HAP-1 (cell line): ENCODE measurements at regions not wholly inside any gene's neighbourhood (a gene's known extent, or its start where the extent isn't known, plus 50 kb on each side); places are given as distances from the start of the nearest gene placed in this dataset.

Experiments used
- DNase-seq, 2 experiments: peaks; one replicate each; pipeline ENCODE4 v3.0.0-alpha.2; 2016 to 2020; ENCODE audit warnings: low spot score in 2 of 2
- H3K27me3 ChIP-seq: fragments of 250-450 bp; sonication (Bioruptor Pico); 2 replicates; pipeline ENCODE4 v1.5.1; 2020; ENCODE audit warnings: low read depth, mild to moderate bottlenecking, moderate library complexity
- H3K36me3 ChIP-seq: fragments of 250-450 bp; sonication (Bioruptor Pico); replicated peaks from 2 replicates; pipeline ENCODE4 v1.5.1; 2020; ENCODE audit warnings: mild to moderate bottlenecking
- H3K4me1 ChIP-seq: fragments of 250-450 bp; sonication (Bioruptor Pico); 2 replicates; pipeline ENCODE4 v1.5.1; 2020; ENCODE audit warnings: mild to moderate bottlenecking
- H3K4me3 ChIP-seq: fragments of 250-450 bp; sonication (Bioruptor Pico); 2 replicates; pipeline ENCODE4 v1.5.1; 2020; ENCODE audit warnings: mild to moderate bottlenecking, moderate library complexity
- H3K9me3 ChIP-seq: fragments of 250-450 bp; sonication (Bioruptor Pico); 2 replicates; pipeline ENCODE4 v1.5.1; 2020; ENCODE audit warnings: mild to moderate bottlenecking, moderate library complexity
- in situ Hi-C: fragments of 300-500 bp; cut with MboI; formaldehyde crosslinking; loops from 3 replicates; pipeline ENCODE4 v1.14.3; 2020; ENCODE audit warnings: low sequenced_read_pairs, inconsistent platforms, mixed read lengths

DNA sequence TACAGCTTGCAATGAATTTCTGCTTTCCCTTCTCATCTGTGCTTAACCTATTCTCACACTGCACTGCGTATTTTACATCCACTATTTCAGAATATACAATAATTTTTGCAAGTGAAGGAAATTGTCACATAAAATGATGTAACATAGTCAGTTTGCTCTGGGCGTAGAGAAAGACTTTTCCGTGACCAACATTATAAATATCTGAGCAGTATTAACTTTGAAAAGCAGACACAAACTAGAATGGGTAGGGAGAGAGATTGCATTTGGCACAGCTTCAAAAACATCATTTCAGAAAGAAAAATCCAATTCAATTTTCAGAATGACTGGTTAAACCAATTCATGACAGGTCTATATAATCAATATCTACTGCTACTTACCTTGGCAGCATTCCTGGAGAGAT lies 352.5 kb upstream of the MIR17HG start:
- H3K36me3 ChIP-seq: no peaks in the 10 kb centered on the region
- no peaks in the 10 kb centered on the region for H3K4me1 ChIP-seq
- no peak for DNase-seq
- no peaks in the 10 kb centered on the region for H3K9me3 ChIP-seq
- no peak overlapping the region for H3K4me3 ChIP-seq
- no peaks in the 10 kb centered on the region for H3K27me3 ChIP-seq
- in situ Hi-C loops: no loop called here

DNA sequence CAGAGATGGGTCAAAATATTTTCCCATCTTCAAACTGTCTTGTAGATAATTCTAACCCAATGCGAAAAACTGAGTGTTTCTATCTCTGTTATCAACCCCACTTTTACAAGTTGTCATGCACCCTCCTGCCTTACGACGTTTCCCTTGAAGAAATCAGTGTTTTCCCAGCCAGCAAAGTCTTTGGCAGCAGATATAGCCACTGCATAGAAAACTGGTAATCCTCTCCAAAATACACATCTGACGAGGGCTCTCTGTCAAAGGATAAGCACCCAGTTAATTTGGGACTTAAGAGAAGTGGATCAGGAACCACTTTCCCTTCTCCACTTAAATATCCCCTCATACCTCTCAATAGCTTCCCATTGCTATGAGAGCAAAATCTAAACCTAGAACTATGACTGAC lies 351.9 kb upstream of the MIR17HG start:
- in situ Hi-C loops: no loop called here
- Histone ChIP-seq H3K9me3 (no peaks in the 10 kb centered on the region), H3K36me3 (no peaks in the 10 kb centered on the region), H3K4me3 (no peak overlapping the region), H3K4me1 (no peaks in the 10 kb centered on the region), H3K27me3 (no peaks in the 10 kb centered on the region)
- DNase-seq: no peak

DNA sequence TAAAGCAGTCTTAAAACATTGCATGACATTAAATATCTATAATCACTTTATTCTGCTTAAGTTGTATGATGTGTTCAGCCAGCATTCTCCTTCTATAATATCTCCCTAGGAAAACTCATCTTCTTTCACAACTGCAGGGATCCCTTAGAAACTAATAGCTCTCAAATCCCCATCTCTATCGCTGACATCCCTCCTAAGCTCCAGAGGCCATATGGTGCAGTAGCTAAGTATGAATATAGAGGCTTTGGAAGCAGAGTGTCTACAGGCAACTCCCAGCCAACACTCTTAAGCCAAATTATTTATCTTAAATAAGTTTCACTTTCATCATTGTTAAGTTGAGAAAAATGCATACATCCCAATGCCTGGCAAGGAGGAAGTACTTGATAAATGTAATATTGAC lies 349.5 kb upstream of the MIR17HG start:
- no peak for DNase-seq
- Histone ChIP-seq H3K9me3 (no peaks in the 10 kb centered on the region), H3K27me3 (no peaks in the 10 kb centered on the region), H3K4me1 (no peaks in the 10 kb centered on the region), H3K4me3 (no peak overlapping the region), H3K36me3 (no peaks in the 10 kb centered on the region)
- in situ Hi-C loops: no loop called here

DNA sequence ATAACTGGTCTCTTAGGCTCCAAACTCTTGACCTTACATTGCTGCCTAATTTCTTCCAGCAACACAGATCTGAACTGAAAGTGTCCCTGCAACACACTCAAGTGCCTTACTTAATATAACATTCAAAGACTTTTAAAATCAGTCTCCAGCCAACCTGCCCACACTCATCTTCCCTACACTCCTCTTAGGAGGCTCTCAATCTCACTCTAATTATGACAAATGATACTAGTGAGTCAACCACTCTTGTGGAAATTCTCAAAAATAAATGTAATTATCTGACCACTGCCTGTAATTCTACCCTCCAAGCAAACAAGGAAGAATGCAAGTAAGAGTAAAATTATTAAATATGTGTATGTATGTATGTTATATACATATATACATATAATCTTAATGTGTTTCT lies 348.1 kb upstream of the MIR17HG start:
- in situ Hi-C loops: no loop called here
- Histone ChIP-seq H3K4me1 (no peaks in the 10 kb centered on the region), H3K27me3 (no peaks in the 10 kb centered on the region), H3K9me3 (no peaks in the 10 kb centered on the region), H3K36me3 (no peaks in the 10 kb centered on the region), H3K4me3 (no peak overlapping the region)
- DNase-seq: no peak

DNA sequence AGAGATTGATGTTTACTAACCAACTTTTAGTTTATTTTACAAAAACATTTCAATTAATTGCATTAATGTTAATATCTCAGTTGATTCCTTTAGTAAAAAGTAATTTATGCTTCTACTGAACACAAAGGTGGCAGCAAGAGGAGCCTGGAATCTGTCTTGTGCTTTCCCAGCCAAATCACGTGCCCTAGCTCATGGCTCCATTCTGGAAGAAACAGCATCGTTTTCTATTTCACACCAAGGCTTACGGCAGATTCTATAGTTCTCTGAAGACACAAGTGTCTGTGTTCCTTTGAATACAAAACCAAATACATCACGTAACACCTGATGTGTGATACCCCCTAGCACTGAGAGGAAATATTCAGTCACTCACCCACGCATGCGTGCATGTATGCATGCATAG lies 346.1 kb upstream of the MIR17HG start:
- in situ Hi-C loops: no loop called here
- Histone ChIP-seq H3K9me3 (no peaks in the 10 kb centered on the region), H3K27me3 (no peaks in the 10 kb centered on the region), H3K36me3 (no peaks in the 10 kb centered on the region), H3K4me3 (no peak overlapping the region), H3K4me1 (no peaks in the 10 kb centered on the region)
- no peak for DNase-seq

DNA sequence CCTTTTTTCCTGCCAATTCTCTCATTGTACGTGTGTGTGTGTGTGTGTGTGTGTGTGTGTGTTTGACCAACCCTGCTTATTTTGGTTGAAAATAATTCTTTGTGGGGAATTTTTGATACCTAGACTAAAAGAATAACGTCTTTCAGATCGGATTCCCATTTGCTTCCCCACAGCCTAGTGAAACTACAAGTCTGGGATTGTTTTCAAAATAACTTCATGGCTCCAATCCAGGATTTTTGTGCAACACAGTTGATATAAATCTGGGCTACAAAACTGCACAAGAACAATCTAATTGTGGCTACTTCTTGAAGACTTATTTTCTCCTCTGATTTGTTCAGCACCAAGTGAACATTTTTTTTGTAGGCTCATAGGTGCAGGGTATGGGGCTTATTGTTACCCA lies 332.8 kb upstream of the MIR17HG start:
- in situ Hi-C loops: no loop called here
- Histone ChIP-seq H3K36me3 (no peaks in the 10 kb centered on the region), H3K4me3 (no peak overlapping the region), H3K27me3 (no peaks in the 10 kb centered on the region), H3K4me1 (no peaks in the 10 kb centered on the region), H3K9me3 (no peaks in the 10 kb centered on the region)
- no peak for DNase-seq

DNA sequence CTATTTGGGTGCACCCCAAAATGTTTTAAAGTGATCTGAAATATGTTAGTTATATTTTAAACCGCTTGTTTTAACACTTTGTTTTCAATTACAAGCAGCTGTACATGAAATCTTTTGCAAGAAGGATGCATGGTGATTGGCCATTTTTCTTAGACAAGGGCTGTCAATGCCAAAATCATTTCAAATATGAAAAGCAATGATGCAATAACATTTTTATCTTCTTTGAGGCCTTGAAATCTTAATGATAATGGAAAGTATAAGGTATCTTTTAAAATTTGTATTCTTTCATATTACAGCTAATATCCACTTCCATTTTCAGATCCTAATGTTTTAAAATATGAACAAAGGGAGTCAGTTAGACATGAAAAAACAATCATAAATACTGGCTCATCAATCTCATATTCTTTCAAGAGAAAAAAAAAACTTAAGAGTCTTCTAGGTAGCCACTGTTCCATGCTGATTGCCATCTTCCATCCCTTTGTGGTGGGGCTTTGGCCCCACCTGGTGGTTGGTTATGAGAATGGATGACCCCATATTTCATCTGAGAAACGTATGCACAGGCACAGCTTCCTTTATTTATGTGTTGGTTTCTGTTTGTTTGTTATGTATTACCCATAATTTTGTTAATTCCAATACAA lies 330.3 kb upstream of the MIR17HG start:
- Histone ChIP-seq H3K4me3 (no peak overlapping the region), H3K4me1 (no peaks in the 10 kb centered on the region)
- in situ Hi-C loops: no loop called here

DNA sequence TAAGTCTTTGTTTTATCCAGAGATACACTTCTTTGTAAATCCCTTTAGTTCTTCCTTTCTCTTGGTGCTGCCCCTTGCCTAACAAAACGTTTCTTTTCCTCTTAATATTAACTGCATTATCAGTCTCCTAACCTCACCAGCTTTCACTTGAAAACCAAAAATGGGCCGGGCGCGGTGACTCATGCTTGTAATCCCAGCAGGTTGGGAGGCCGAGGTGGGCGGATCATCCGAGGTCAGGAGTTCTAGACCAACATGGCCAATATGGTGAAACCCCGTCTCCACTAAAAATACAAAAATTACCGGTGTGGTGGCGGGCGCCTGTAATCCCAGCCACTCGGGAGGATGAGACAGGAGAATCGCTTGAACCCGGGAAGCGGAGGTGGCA lies 329.8 kb upstream of the MIR17HG start:
- H3K36me3 ChIP-seq: no peaks in the 10 kb centered on the region
- no peaks in the 10 kb centered on the region for H3K4me1 ChIP-seq
- H3K9me3 ChIP-seq: no peaks in the 10 kb centered on the region
- no peak overlapping the region for H3K4me3 ChIP-seq
- in situ Hi-C loops: no loop called here
- DNase-seq: peak in 1 of 2 experiments; percentile 18
- no peaks in the 10 kb centered on the region for H3K27me3 ChIP-seq

More for the DNA sequence above, 330.3 kb upstream of the MIR17HG start:
- Histone ChIP-seq H3K9me3 (no peaks in the 10 kb centered on the region), H3K36me3 (no peaks in the 10 kb centered on the region), H3K27me3 (no peaks in the 10 kb centered on the region)
- DNase-seq: peak; percentile 53 to 65

DNA sequence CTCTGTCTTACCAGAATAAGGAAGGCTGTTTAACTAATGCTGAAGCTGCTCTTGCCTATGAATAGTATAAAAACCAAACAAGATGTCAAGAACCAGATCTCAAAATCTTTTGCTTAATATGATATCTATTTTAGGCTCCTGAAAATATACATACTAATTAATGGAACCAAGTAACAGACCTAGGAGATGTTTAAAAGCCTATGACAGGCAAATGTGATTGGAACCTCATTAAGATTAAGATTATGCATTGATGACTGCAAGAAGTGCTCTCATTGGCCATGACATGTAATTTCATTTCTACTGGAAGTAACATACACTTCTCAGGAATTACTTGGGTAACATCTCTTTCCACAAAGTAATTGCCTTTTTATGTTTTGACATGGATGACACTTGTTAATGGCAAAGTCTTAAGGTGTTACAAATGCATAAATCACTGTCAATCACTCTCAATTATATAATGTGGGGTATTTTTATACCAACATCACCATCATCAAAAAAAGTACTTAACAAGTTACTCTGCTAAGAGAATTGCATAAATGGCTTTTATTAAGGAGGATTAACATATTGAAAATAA lies 326.9 kb upstream of the MIR17HG start:
- in situ Hi-C loops: no loop called here
- Histone ChIP-seq H3K4me1 (no peaks in the 10 kb centered on the region), H3K36me3 (no peaks in the 10 kb centered on the region)

DNA sequence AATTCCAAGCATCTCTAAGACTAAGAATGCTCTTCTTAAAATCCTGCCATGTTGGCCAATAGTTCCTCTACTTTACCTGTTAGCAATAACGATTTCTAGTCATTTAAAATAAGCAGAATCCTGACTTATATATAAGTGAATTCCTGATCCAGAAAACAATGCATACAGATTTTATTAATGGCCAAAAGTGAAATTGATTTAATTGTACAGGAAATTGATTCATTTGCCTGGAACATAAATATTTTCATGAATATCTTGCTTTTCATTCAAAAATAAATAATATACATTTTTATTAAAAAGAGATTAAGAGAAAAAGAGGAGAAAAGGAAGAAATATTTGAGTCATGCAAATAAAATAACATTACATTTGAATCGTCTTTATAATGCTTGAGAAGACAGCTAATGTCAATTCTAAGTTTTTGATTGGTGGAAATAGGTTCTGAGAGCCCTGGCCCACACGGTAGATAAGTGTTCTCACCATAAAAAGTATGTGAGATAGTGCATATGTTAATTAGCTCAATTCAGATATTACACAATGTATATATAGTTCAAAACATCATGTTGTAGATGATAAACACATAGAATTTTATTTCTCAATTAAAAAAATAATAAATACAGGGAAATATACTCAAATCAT lies 323.2 kb upstream of the MIR17HG start:
- in situ Hi-C loops: no loop called here
- H3K4me3 ChIP-seq: no peak overlapping the region
- H3K36me3 ChIP-seq: no peaks in the 10 kb centered on the region
- no peaks in the 10 kb centered on the region for H3K4me1 ChIP-seq
- no peak for DNase-seq
- no peaks in the 10 kb centered on the region for H3K27me3 ChIP-seq
- no peaks in the 10 kb centered on the region for H3K9me3 ChIP-seq

More for the DNA sequence above, 326.9 kb upstream of the MIR17HG start:
- H3K27me3 ChIP-seq: no peaks in the 10 kb centered on the region
- H3K9me3 ChIP-seq: no peaks in the 10 kb centered on the region
- no peak for DNase-seq
- H3K4me3 ChIP-seq: no peak overlapping the region

DNA sequence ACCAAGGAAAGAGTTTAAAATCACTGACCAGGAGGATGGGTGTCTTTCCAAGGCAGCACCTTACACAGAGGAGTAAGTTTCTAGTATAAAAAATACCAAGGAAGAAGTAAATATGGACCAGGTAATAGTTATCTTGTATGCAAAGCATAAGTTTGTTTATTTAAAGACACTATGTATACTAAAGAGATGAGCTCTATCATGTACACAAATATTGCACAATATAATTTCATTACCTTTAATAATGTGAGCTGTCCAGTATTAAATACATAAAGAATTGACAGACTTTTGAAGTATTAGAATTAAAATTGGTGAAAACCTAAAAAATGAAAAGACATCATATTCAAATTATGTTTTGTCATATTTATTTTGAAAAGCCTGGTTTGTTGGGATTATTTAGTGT lies 322.0 kb upstream of the MIR17HG start:
- Histone ChIP-seq H3K36me3 (no peaks in the 10 kb centered on the region), H3K27me3 (no peaks in the 10 kb centered on the region), H3K4me3 (no peak overlapping the region), H3K9me3 (no peaks in the 10 kb centered on the region), H3K4me1 (no peaks in the 10 kb centered on the region)
- in situ Hi-C loops: no loop called here
- no peak for DNase-seq

DNA sequence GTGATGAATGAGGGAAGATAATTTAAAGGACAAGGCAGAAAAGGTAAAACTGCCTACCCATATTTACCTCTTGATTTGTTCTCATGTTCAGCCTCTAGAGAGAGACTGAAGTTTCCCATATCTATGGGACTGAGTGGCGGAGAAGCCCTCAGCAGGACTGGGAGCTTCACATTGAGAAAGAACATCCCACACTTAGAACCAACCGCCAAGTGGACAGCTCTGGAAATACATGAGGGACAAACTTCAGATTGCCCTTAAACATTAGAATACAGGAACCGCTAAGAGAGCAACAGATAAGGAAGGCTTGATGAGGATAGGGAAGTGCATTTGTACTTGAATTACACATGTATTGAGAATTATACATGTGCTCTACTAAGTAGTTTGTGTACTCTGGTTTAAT lies 316.0 kb upstream of the MIR17HG start:
- no peaks in the 10 kb centered on the region for H3K27me3 ChIP-seq
- in situ Hi-C loops: no loop called here
- no peaks in the 10 kb centered on the region for H3K9me3 ChIP-seq
- H3K36me3 ChIP-seq: no peaks in the 10 kb centered on the region
- H3K4me1 ChIP-seq: no peaks in the 10 kb centered on the region
- DNase-seq: no peak
- no peak overlapping the region for H3K4me3 ChIP-seq

DNA sequence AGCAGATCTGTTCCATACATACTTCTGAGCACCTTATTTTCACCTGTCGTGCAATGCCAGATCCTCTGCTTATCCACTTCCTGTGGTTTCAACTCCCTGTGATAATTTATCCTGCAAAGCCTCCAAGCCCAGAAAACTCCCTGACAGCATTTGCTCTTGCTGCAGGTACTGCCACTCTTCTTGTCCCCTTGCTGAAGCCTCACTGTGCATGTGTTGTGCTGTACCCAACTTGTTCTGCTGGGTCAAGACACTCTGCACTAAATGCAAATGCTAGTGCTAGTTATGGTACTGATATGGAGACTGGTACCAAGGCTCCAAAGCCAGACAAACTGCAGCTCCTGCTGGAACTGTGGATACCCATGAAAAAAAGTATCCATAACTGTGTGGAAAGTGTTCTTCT lies 315.4 kb upstream of the MIR17HG start:
- Histone ChIP-seq H3K36me3 (no peaks in the 10 kb centered on the region), H3K9me3 (no peaks in the 10 kb centered on the region), H3K4me1 (no peaks in the 10 kb centered on the region), H3K27me3 (no peaks in the 10 kb centered on the region), H3K4me3 (no peak overlapping the region)
- DNase-seq: no peak
- in situ Hi-C loops: no loop called here

DNA sequence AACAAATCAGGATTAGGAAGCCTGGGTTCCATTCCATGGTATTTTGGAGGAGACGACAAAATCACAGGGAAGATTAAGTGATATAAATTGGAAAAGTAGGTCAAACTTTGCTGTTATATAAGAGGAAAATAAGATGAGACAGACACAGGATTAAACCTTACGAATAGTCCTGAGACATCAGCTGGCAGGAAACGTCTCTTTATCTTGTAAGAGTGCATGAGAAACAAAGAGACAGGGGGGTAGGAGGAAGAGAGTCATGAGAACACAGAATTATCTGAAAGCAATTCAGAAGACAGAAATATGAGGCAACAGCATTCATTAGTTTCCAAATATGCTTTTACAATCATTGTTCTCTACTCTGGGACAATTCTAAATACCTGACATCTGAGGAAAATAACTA lies 310.6 kb upstream of the MIR17HG start:
- Histone ChIP-seq H3K4me3 (no peak overlapping the region), H3K4me1 (no peaks in the 10 kb centered on the region), H3K27me3 (no peaks in the 10 kb centered on the region), H3K36me3 (no peaks in the 10 kb centered on the region), H3K9me3 (no peaks in the 10 kb centered on the region)
- in situ Hi-C loops: no loop called here
- no peak for DNase-seq
